Bronchial epithelial cell (primary cell): ENCODE measurements at regions not wholly inside any gene's neighbourhood (a gene's known extent, or its start where the extent isn't known, plus 50 kb on each side); places are given as distances from the start of the nearest gene placed in this dataset.
A peak's percentile ranks its signal among the peaks of the same experiment; 100 is the strongest.
"Not testable (repeated sequence)": the region's sequence is repeated elsewhere in the genome, so short reads cannot be mapped to it uniquely, and the experiment has no call there.

Experiments
- DNase-seq: peaks from one replicate; pipeline ENCODE4 v3.0.0-alpha.2; 2010; ENCODE audit warnings: low read depth
- FAIRE-seq: peaks from 2 replicates; lab custom pipeline; 2011; peaks lifted over from hg19 to GRCh38; lab: Jason Lieb, UNC
- H3K27me3 ChIP-seq: 2 replicates; pipeline ENCODE4 v1.5.1; 2011; ENCODE audit warnings: low read length; ENCODE audit not compliant: control insufficient read depth, insufficient read depth
- H3K36me3 ChIP-seq: 2 replicates; pipeline ENCODE4 v1.5.1; 2011; ENCODE audit warnings: low read length; ENCODE audit not compliant: control insufficient read depth, insufficient read depth
- H3K4me3 ChIP-seq: 2 replicates; pipeline ENCODE4 v1.5.1; 2011; ENCODE audit warnings: mild to moderate bottlenecking, low read depth, low read length, control low read depth
- TF ChIP-seq, protein P1 (sequence below): IDR thresholded peaks from 2 replicates; pipeline ENCODE4 v1.5.1; 2011; ENCODE audit warnings: mild to moderate bottlenecking, moderate library complexity, low read length, control low read depth, inconsistent platforms; ENCODE audit not compliant: insufficient read depth, severe bottlenecking

GRCh38 chr3:181932039-181932438, 220.3 kb downstream of the SOX2 start:
- TF ChIP-seq, protein P1, sequence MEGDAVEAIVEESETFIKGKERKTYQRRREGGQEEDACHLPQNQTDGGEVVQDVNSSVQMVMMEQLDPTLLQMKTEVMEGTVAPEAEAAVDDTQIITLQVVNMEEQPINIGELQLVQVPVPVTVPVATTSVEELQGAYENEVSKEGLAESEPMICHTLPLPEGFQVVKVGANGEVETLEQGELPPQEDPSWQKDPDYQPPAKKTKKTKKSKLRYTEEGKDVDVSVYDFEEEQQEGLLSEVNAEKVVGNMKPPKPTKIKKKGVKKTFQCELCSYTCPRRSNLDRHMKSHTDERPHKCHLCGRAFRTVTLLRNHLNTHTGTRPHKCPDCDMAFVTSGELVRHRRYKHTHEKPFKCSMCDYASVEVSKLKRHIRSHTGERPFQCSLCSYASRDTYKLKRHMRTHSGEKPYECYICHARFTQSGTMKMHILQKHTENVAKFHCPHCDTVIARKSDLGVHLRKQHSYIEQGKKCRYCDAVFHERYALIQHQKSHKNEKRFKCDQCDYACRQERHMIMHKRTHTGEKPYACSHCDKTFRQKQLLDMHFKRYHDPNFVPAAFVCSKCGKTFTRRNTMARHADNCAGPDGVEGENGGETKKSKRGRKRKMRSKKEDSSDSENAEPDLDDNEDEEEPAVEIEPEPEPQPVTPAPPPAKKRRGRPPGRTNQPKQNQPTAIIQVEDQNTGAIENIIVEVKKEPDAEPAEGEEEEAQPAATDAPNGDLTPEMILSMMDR: no peak
- no peaks in the 10 kb centered on the region for H3K27me3 ChIP-seq
- FAIRE-seq (no peak), DNase-seq (no peak)
- H3K36me3 ChIP-seq: no peaks in the 10 kb centered on the region
- H3K4me3 ChIP-seq: no peak overlapping the region

DNA sequence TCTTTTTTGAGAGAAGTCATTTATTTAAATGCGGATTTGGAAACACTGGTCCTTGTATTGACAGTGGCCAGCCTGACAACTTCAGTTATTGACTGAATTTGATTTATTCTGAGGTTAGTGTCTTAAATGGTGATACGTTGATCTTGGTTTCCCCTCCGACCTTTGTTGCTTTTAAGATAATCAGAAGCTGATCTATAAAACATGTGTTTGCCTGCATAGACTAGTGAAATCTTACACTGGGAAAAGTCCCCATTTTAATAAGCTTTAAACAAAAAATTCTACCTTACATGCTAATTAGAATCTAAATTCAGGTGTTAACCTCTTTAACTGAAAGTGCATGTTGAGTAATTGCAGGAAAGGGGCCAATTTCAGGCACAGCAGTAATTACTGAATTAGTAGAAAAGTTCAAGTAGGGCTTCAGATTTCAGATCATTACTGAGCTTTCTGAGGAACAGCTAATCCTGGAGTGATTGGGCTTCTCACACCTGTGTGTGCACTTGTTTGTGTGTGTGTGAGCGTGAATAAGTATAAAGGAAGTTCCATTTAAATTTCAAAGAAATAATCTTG, 221.4 kb downstream of the SOX2 start:
- TF ChIP-seq, protein P1: no peak
- H3K36me3 ChIP-seq: no peaks in the 10 kb centered on the region
- H3K4me3 ChIP-seq: no peak overlapping the region
- H3K27me3 ChIP-seq: no peaks in the 10 kb centered on the region
- FAIRE-seq: no peak
- DNase-seq: no peak

GRCh38 chr3:181935915-181936314, 224.2 kb downstream of the SOX2 start:
- TF ChIP-seq, protein P1: no peak
- no peak for FAIRE-seq
- no peak overlapping the region for H3K4me3 ChIP-seq
- DNase-seq: peak; percentile 20
- no peaks in the 10 kb centered on the region for H3K36me3 ChIP-seq
- no peaks in the 10 kb centered on the region for H3K27me3 ChIP-seq

GRCh38 chr3:181936774-181937173, 225.0 kb downstream of the SOX2 start:
- no peak for DNase-seq
- TF ChIP-seq, protein P1: no peak
- Histone ChIP-seq H3K4me3 (no peak overlapping the region), H3K36me3 (no peaks in the 10 kb centered on the region), H3K27me3 (no peaks in the 10 kb centered on the region)
- no peak for FAIRE-seq

DNA sequence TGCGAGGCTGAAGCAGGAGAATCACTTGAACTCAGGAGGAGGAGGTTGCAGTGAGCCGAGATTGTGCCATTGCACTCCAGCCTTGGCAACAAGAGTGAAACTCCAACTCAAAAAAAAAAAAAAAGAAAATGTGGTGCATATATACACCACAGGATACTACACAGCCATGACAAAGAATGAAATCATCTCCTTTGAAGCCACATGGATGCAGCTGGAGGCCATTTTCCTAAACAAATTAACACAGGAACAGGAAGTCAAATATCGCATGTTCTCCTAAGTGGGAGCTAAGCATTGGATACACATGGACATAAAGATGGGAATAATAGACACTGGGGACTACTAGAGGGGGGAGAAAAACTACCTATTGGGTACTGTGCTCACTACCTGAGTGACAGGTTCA, 226.9 kb downstream of the SOX2 start:
- DNase-seq: peak; percentile 89
- not testable (repeated sequence) for H3K36me3 ChIP-seq, H3K27me3 ChIP-seq, H3K4me3 ChIP-seq, FAIRE-seq

DNA sequence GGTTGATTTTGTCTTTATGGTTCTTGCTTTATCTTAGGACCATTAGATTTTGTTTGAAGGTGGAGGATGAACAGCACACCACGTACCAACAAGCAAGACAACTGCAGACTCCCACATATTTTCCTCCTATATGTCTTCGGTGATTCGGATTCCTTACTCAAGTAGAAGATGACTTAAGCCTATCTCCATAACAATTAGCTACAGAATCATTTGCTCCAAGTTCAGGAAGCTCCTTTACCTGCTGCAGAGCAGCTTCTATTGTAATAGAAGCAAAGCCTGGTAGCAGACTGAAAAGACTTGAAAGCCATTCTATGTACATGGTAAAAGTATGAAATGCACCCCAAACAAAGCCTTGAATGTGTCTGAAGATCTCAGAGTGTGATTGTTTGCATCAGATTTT, 229.0 kb downstream of the SOX2 start:
- DNase-seq (no peak), FAIRE-seq (no peak)
- Histone ChIP-seq H3K4me3 (no peak overlapping the region), H3K27me3 (no peaks in the 10 kb centered on the region), H3K36me3 (no peaks in the 10 kb centered on the region)
- TF ChIP-seq, protein P1: no peak
